GM10266 (cell line): ENCODE measurements at regions not wholly inside any gene's neighbourhood (a gene's known extent, or its start where the extent isn't known, plus 50 kb on each side); places are given as distances from the start of the nearest gene placed in this dataset.

Experiments
- DNase-seq: peaks from one replicate; pipeline ENCODE4 v3.0.0; 2012; ENCODE audit errors: extremely low spot score
- CTCF ChIP-seq: IDR thresholded peaks from 2 replicates; pipeline ENCODE4 v1.5.1; 2012; ENCODE audit warnings: mild to moderate bottlenecking, low read depth; ENCODE audit not compliant: control insufficient read depth, insufficient read depth; ENCODE audit errors: missing control alignments

- DNase-seq: no peak
- no peak for TF ChIP-seq CTCF
Observed at GRCh38 chr9:26262421-26263107, 584.3 kb upstream of the TUSC1 start.

DNA sequence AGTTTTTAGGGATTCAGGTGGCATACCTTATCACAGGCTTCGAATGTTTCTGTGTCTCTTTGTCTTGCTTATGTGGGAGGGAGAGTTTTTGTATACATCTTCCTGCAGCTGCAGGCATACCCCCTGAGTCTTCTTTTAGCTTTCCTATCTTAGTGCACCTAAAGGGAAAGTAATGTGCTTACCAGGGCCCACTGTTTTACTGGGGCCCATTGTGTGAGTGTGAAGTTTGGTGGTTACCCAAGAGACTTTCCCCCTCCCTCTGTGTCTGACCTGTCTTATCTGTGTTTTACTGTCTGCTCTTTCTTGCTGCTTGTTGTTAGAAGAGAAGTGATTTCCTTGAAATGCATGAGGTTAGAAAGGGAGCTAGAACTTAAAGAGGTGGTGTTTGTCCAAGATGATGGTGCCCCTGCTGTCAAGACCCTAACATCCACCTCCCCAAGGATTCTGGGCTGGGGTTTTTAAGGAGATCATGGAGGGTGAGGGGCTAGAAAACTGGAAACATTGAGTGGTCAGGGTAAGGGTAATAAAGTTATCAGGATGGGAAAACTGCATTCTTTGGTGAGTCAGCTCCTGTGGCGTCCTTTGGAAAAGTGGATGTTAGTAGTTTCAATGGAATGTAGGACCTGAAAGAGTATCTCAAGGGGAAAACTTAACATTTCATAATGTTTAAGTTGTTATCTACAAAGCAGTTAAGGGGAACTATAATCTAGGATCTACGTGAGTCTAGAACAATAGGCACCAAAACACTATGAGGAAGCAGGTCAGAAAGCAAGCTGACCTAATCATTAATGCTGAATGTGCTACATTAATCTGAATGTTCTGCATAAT lies 583.5 kb upstream of the TUSC1 start:
- no peak for DNase-seq
- no peak for TF ChIP-seq CTCF

DNA sequence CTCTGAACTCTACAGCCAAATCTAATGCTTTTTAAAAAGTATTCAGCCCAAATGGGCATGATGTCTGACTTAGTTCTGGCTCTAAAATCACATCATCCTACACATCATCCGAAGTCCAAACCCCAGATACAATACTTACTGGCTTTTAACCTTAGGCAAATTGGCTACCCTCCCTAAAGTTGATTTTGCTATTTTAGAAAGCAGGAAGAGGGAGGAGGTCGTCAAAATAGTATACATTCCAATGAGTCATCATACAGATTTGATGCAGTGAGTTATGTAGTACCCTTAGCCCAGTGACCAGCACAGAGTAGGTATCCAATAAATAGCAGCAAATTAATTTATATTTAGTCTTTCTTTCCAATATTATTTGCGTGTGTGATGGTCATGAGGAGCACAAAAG lies 582.0 kb upstream of the TUSC1 start:
- DNase-seq: no peak
- TF ChIP-seq CTCF: no peak

DNA sequence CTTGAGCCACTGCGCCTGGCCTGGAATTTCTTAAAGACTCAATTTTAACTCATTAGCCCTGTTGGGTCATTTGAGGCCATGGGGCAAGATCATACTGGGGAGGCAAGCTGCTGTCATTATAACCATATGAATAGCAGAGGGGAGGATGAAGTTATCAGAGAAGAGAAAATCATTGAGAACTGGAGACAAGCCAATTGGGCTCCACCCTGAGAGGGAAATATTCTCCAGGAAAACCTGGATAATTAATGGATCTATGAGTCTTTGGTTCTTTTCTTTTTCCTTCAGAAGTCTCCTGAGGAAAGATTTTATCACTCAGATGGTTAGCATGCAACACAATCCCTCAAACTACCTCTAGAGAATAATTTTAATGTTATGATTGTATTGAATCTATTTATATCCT lies 569.6 kb upstream of the TUSC1 start:
- TF ChIP-seq CTCF: no peak
- DNase-seq: no peak

GRCh38 chr9:26244661-26245451 lies 566.6 kb upstream of the TUSC1 start:
- no peak for TF ChIP-seq CTCF
- no peak for DNase-seq

DNA sequence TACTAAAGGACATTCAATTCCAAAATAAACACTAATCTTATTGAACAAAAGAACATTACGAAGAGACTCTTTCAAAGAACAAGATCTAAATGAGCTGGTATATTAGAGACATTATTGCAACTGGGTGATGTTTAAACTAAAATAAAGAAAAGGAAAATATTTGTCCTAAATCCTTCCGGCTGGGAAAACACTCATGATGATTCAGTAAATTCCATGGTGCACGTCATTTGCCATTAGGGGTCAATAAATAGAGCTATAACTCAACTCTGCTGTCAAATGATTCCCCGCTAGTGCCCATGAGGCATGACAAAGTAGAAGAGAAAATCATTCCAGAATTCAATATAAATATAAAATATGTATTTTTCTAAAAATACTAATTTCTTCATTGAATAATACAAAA lies 565.5 kb upstream of the TUSC1 start:
- no peak for DNase-seq

More for the DNA sequence above, 565.5 kb upstream of the TUSC1 start:
- TF ChIP-seq CTCF: no peak
